Adrenal gland (tissue), 9 donors: ENCODE measurements at regions not wholly inside any gene's neighbourhood (a gene's known extent, or its start where the extent isn't known, plus 50 kb on each side); places are given as distances from the start of the nearest gene placed in this dataset.
A peak's percentile ranks its signal among the peaks of the same experiment; 100 is the strongest.

Experiments
- DNase-seq, 7 donors: peaks; one replicate each; pipeline ENCODE4 v3.0.0-alpha.2; 2019 to 2020
- H3K27ac ChIP-seq, 5 donors: fragments of 200-600 bp; sonication (generic) in 4 of 5; 1 replicate in 3 of 5; 2 replicates in 2 of 5; pipeline versions ENCODE4 v1.5.1 to v1.8.0; 2016 to 2020; ENCODE audit warnings: mild to moderate bottlenecking in 1 of 5
- H3K27me3 ChIP-seq: fragments of 200-600 bp; 2 replicates; pipeline ENCODE4 v1.8.0; 2021
- H3K36me3 ChIP-seq, 2 donors: fragments of 200-600 bp; replicated peaks in 1 of 2; 1 replicate in 1 of 2; 2 replicates in 1 of 2; pipeline versions ENCODE4 v1.5.1 to v1.8.0; 2018 to 2022
- H3K4me1 ChIP-seq, 2 donors: fragments of 200-600 bp; replicated peaks in 1 of 2; 1 replicate in 1 of 2; 2 replicates in 1 of 2; pipeline versions ENCODE4 v1.5.1 to v1.8.0; 2018 to 2021
- H3K4me3 ChIP-seq, 4 donors: fragments of 200-600 bp; sonication (generic) in 3 of 4; one replicate each; pipeline ENCODE4 v1.5.1; 2016 to 2018
- H3K9me3 ChIP-seq, 3 donors: fragments of 200-600 bp; sonication (generic) in 1 of 3; replicated peaks in 1 of 3; 1 replicate in 2 of 3; 2 replicates in 1 of 3; pipeline versions ENCODE4 v1.5.1 to v1.8.0; 2016 to 2021
- POLR2A ChIP-seq, 2 donors: fragments of 450-650 bp; IDR thresholded peaks; one replicate each; pipeline ENCODE4 v1.6.1; 2017; ENCODE audit warnings: antibody characterized with exemption in 2 of 2, mild to moderate bottlenecking in 2 of 2, moderate library complexity in 1 of 2
- WGBS, 4 donors: extraction: QIAGEN DNeasy Blood & Tissue Kit in 2 of 4; methylation state at CpG; one replicate each; pipeline versions ENCODE4 v1.1.5 to v1.1.7; 2013 to 2017; 5-methylcytosine and 5-hydroxymethylcytosine counted together
- intact Hi-C, 2 donors: fragments of 100-400 bp; cut with DNase I; formaldehyde crosslinking; loops; one replicate each; pipeline versions ENCODE4 v1.14.1 to v1.15.0; 2022 to 2023
- TF ChIP-seq, protein P1 (sequence below), 6 experiments: fragments of 450-650 bp in 4 of 6; fragments of 200-600 bp in 2 of 6; sonication (generic) in 1 of 6; IDR thresholded peaks; 1 replicate in 5 of 6; 2 replicates in 1 of 6; pipeline versions ENCODE4 v1.5.1 to v1.8.0; 2016 to 2021; ENCODE audit warnings: antibody characterized with exemption in 6 of 6, mild to moderate bottlenecking in 2 of 6, moderate library complexity in 1 of 6
- donor health status: healthy with polysubstance abuse.
- donor health status: Bipolar disorder and iron deficiency.
- donor health status: DM: yes; HTN: yes; CAD: no.
- donor health status: DM: no; HTN: no; CAD: no.
- donor health status: DM: no; HTN: no; CAD: no.

GRCh38 chr18:42179542-42180121 is 224.6 kb downstream of the PIK3C3 start:
- H3K36me3 ChIP-seq, result no peaks in the 10 kb centered on the region
- H3K9me3 ChIP-seq, result no peaks in the 10 kb centered on the region
- H3K27me3 ChIP-seq, result no peaks in the 10 kb centered on the region
- no peak overlapping the region for H3K27ac ChIP-seq
- DNase-seq, result no peak
- no peak overlapping the region for H3K4me3 ChIP-seq
- H3K4me1 ChIP-seq, result no peaks in the 10 kb centered on the region
- intact Hi-C loops, result no loop called here
- TF ChIP-seq, protein P1, sequence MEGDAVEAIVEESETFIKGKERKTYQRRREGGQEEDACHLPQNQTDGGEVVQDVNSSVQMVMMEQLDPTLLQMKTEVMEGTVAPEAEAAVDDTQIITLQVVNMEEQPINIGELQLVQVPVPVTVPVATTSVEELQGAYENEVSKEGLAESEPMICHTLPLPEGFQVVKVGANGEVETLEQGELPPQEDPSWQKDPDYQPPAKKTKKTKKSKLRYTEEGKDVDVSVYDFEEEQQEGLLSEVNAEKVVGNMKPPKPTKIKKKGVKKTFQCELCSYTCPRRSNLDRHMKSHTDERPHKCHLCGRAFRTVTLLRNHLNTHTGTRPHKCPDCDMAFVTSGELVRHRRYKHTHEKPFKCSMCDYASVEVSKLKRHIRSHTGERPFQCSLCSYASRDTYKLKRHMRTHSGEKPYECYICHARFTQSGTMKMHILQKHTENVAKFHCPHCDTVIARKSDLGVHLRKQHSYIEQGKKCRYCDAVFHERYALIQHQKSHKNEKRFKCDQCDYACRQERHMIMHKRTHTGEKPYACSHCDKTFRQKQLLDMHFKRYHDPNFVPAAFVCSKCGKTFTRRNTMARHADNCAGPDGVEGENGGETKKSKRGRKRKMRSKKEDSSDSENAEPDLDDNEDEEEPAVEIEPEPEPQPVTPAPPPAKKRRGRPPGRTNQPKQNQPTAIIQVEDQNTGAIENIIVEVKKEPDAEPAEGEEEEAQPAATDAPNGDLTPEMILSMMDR (IDR thresholded peaks at IDR 0.05), result no peak
- no peak for TF ChIP-seq POLR2A (IDR thresholded peaks at IDR 0.05)
- 75 to 80% (median 78%) methylated on average over 6 of the region's 6 CpGs for WGBS, 4 donors

- Histone ChIP-seq H3K27me3 (no peaks in the 10 kb centered on the region), H3K27ac (no peak overlapping the region), H3K36me3 (no peaks in the 10 kb centered on the region), H3K9me3 (no peaks in the 10 kb centered on the region), H3K4me3 (no peak overlapping the region), H3K4me1 (no peaks in the 10 kb centered on the region)
- TF ChIP-seq POLR2A (IDR thresholded peaks at IDR 0.05), result no peak
- no peak for DNase-seq
- 41 to 49% (median 45%) methylated on average over 3 of the region's 3 CpGs for WGBS, 4 donors
- intact Hi-C loops, result no loop called here
Observed at GRCh38 chr18:42181474-42181873, 226.4 kb downstream of the PIK3C3 start.

DNA sequence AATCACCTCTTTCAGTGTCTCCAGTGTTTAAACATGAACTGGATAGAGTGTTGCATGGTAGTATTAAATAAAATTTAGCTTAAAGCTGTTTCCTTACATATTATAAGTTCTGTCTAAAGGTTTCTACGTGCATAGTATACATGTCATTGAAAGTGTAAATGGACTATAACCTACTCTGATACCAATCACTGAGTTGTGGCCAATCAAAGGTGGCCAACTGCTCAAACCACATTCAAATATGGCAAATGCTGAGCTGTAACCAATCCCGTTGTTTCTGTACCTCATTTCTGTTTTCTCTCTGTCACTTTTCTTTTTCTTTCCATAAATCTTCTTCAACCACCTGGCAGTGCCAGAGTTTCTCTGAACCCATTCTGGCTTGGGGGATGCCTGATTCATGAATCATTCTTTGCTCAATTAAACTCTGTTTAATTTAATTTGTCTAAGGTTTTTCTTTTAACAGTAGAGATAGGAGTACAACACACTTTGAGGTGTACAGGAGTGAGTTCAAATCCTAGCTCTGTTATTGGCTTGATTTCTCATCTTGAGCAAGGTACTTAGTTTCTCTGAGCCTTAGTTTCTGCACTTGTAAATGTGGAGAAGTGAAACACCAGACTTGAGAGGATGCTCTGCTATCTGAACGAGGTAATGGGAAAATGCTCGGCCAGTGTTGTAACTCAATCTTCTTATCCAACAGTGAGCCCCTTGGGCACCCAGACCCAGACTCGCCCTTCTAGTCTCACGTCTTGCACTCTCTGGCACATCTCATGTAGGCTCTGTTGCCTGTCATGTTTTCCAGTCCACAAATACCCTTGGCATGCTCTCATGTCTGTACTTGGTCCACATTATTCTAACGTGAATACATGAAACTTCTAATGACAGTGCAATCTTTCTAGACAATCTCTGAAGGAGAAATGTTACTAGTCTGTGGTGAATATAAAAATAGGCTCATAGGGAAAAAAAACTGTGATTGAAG is 228.0 kb downstream of the PIK3C3 start:
- no peak overlapping the region for H3K4me3 ChIP-seq
- TF ChIP-seq, protein P1 (IDR thresholded peaks at IDR 0.05), result no peak
- TF ChIP-seq POLR2A (IDR thresholded peaks at IDR 0.05), result no peak
- no peak for DNase-seq
- H3K4me1 ChIP-seq, result no peaks in the 10 kb centered on the region
- H3K9me3 ChIP-seq, result no peaks in the 10 kb centered on the region
- H3K27ac ChIP-seq, result no peak overlapping the region
- H3K36me3 ChIP-seq, result no peaks in the 10 kb centered on the region
- H3K27me3 ChIP-seq, result no peaks in the 10 kb centered on the region
- intact Hi-C loops, result no loop called here
- 77 to 83% (median 80%) methylated on average over 7 of the region's 7 CpGs for WGBS, 4 donors

DNA sequence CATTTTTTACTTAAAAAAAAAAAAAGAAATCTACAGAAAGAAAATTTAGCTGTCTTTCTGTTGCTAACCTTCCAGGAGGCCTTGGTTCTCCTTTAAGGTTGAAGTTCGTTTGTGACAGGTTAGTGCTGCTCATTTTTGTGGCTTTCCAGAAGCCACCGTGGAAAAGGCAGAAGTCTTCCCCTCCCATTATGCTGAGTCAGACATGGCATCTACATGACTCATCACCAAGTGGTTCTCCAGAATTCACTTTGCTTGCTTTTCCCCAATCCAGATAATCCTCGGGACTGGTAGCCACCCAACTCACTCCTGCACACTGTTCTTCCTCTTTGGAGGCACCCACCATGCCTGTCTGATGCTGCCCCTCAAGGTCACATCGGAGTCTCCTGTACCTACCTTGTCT is 228.7 kb downstream of the PIK3C3 start:
- peak in 6 of 7 donors; percentile 5 to 37 (median 24) for DNase-seq
- Histone ChIP-seq H3K36me3 (no peaks in the 10 kb centered on the region), H3K27me3 (no peaks in the 10 kb centered on the region), H3K4me1 (no peaks in the 10 kb centered on the region), H3K4me3 (no peak overlapping the region), H3K9me3 (no peaks in the 10 kb centered on the region), H3K27ac (no peak overlapping the region)
- TF ChIP-seq, protein P1 (IDR thresholded peaks at IDR 0.05), result no peak
- TF ChIP-seq POLR2A (IDR thresholded peaks at IDR 0.05), result no peak
- intact Hi-C loops, result no loop called here
- WGBS, 4 donors, result 42 to 64% (median 52%) methylated on average over 4 of the region's 4 CpGs
